Gastrocnemius medialis (tissue), 4 donors: ENCODE measurements at regions not wholly inside any gene's neighbourhood (a gene's known extent, or its start where the extent isn't known, plus 50 kb on each side); places are given as distances from the start of the nearest gene placed in this dataset.

ENCODE experiments used
- CTCF ChIP-seq, 5 experiments: fragments of 450-650 bp in 3 of 5; fragments of 200-600 bp in 2 of 5; sonication (generic) in 2 of 5; IDR thresholded peaks in 4 of 5; conservative IDR thresholded peaks in 1 of 5; 1 replicate in 4 of 5; 2 replicates in 1 of 5; pipeline ENCODE4 v1.5.1; 2016 to 2019; ENCODE audit warnings: antibody characterized with exemption in 5 of 5, mild to moderate bottlenecking in 3 of 5, moderate library complexity in 3 of 5
- POLR2A ChIP-seq, 2 donors: fragments of 450-650 bp; IDR thresholded peaks; one replicate each; pipeline ENCODE4 v1.6.1; 2017; ENCODE audit warnings: antibody characterized with exemption in 2 of 2, mild to moderate bottlenecking in 2 of 2, moderate library complexity in 2 of 2

- TF ChIP-seq CTCF (IDR thresholded peaks at IDR 0.05 in 4 of 5, conservative IDR thresholded peaks at IDR 0.05 in 1 of 5), result no peak
- no peak for TF ChIP-seq POLR2A (IDR thresholded peaks at IDR 0.05)
Observed at GRCh38 chr2:130286983-130287655, 55.6 kb upstream of the IMP4 start.
